Fibroblast of the conjunctiva (primary cell): ENCODE measurements at regions not wholly inside any gene's neighbourhood (a gene's known extent, or its start where the extent isn't known, plus 50 kb on each side); places are given as distances from the start of the nearest gene placed in this dataset.
"Not testable (repeated sequence)": the region's sequence is repeated elsewhere in the genome, so short reads cannot be mapped to it uniquely, and the experiment has no call there.

Experiments
- DNase-seq: peaks from one replicate; pipeline ENCODE4 v3.0.0-alpha.2; 2010; ENCODE audit warnings: low read depth

DNA sequence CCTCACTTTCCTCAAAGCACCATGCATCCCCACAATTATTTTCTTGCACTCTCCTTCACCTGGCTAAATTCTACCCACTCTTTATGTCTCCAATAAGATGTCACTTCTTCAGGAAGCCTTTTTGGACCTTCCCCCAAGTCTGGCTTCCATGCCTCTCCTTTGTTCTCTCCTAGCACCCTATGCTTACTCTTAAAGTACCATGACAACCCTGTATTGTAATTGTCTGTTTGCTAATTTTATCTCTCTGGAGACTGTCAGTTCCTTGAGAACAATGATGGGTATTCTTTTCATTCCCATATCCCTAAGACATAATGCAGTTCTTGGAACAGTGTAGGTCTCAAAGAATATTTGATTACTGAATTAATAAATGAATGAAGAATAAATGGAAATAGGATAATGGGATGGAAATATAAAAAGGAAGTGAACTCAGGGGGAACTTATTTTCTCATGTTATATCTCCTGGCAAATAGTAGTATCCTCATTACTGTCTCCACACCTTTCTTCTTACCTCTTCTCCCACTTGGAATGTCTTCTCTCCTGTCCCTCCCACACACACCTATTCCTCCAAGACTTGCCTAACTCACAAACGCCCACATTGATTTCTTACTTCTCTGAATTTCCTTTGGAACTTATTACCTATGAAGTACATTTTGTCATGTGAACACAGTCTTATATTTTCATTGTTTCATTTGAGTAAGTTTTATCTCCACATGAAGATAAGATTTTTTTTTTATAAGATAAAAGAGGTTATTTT is 499.1 kb downstream of the NFIB start:
- DNase-seq: no peak

DNA sequence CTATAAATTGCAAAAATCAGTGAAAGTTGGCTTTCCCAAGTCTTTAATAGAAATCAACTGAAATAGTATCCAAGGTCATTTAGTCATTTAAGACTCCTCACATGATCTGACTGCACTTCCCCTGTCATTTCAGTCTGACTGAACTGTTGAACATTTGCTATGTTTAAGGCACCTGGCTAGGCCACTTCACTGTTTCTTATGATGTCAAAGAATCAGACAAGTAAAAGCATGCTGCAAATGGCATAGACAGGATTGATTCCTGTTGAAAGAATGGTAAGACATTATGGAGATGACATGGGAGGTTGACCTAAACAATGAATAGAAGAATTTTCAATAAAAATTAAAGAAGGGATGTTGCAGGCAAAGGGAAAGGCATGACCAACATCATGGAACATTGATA is 502.1 kb downstream of the NFIB start:
- no peak for DNase-seq

DNA sequence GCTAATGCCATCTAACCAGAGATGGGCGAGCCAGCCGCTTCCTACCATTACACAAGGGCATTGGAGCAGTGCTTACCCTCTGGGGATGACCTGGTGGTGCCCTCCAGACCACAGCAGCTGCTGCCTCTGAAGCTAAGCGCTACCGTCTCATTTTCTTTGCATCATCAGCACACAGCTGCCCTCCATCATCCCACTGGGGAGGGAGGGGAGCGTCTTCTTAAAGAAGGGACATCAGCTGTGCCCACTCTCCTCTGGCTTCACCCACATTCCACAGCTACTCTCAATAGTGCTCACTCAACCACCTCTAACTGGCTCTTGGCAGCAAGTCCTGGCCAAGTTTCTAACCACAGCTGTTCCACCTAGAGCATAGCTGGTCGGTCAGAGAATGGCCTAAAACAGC is 503.4 kb downstream of the NFIB start:
- DNase-seq: no peak

DNA sequence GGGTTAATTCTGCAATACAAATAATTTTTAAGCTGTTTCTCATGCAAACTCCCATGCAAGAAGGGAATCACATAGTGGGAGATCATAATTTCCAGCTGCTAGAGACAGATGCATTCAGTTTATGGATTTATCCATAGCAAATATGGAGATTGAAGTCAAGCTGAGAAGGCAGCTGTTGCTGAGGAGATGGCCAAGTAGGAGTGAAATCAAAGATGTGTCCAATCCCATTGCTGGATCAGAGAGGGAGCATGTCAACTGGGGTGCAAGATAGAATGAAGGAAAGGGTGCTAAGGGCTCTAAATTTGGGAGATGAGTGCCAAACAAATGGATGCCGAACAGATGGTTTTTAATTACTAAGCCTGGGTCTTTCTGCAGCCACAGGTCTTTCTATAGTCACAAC is 504.5 kb downstream of the NFIB start:
- DNase-seq: no peak

DNA sequence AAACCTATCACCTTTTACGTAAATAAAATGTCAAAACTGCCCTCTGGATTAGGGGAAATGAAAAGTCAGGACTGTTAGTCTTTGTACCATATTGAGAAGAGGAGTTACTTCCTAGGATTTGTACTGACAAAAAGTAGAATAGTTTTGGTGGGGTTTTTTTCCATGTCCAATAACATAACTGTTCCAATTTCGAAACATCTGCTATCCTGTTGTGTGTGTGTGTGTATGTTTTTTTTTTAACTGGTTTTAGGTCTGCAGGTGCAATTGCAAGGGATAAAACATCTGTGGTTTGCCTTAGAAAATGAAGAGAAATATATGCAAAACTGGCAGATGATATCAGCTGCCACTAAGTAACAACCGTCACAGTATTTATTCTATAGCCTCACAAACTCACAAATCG is 506.8 kb downstream of the NFIB start:
- no peak for DNase-seq

DNA sequence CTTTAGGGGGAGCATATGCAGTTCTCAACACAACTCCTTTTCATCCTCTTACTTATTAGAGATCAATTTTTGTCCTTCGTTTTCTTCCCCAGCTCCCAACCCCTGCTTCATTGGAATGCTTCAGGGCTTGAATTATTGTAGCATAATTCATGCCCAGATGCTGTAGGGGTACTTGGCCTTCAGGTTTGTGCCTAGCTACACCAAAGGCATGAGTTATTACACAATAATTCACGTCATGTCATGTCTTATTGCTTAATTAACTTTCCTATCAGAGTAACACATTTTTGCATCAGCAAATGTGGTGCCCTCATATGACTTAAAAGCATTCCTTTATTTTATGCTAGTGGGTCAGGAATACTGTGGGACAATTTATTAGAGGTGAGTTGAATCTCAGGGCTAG is 507.2 kb downstream of the NFIB start:
- DNase-seq: no peak

DNA sequence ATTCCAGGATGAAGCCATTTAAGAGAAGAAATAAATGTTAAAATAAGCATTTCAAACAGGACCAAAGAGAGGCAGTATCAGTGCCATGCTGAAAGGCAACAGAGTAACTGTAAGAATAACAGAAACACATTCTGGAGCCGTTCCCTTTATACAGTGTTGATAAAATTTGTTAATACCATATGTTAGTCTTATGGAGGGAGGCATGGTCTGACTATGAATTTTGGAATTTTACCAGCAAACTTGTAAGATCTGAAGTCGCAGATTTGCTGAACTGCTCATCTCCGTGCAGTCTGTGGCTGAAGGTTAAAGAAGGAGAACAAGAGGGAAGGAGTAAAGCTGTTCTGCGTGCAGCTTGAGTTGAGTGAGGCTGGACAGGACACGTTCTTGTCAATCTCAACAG is 508.4 kb downstream of the NFIB start:
- peak; percentile 31 for DNase-seq

DNA sequence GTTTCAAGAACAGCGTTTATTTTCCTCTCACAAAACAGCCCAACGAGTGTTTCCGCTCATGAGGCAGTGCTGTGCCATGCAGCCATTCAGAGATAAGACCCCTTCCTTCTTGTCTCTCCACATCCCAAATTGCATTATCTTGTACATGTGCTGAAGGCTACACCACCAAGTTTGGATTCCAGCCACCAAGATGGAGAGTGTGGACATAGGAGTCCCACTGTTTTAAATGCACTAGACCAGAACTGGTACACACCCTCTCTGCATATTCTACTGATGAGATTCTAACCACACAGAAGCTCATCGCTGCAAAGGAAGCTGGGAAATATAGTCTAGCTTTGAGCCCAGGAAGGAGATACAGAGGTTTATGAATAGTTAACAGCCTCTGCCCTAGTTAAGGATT is 509.4 kb downstream of the NFIB start:
- DNase-seq: no peak

DNA sequence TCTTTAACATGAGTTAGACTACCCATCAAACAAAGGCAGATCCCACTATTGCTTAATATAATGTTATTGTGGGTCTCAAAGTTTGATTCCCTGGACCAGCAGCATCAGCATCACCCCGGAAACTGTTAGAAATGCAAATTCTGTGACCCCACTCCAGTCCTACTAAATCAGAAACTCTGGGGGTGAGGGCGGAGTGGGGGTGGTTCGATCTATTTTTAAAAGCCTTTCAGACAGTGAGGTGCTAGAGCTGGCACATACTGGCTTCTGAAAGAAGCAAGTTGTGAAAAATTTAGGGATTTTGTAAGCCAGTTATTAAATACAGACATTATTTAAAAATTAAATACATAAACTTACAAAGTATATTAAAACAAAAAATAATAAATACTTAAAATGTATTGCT is 513.2 kb downstream of the NFIB start:
- no peak for DNase-seq

DNA sequence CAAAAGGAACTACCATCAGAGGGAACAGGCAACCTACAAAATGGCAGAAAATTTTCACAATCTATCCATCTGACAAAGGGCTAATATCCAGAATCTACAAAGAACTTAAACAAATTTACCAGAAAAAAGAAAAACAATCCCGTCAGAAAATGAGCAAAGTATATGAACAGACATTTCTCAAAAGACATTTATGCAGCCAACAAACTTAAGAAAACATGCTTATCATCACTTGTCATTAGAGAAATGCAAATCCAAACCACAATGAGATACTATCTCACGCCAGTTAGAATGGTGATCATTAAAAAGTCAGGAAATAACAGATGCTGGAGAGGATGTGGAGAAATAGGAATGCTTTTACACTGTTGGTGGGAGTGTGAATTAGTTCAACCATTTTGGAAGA is 516.2 kb downstream of the NFIB start:
- not testable (repeated sequence) for DNase-seq

DNA sequence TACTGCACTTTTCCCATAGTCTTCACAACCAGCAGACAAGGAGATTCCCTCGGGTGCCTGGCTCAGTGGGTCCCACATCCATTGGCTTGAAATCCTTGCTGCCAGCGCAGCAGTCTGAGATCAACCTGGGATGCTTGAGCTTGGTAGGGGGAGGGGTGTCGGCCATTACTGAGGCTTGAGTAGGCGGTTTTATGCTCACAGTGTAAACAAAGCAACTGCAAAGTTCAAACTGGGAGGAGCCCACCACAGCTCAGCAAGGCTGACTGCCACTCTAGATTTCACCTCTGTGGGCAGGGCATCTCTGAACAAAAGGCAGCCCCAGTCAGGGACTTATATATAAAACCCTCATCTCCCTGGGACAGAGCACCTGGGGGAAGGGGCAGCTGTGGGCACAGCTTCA is 512.3 kb upstream of the MPDZ start:
- no peak for DNase-seq

DNA sequence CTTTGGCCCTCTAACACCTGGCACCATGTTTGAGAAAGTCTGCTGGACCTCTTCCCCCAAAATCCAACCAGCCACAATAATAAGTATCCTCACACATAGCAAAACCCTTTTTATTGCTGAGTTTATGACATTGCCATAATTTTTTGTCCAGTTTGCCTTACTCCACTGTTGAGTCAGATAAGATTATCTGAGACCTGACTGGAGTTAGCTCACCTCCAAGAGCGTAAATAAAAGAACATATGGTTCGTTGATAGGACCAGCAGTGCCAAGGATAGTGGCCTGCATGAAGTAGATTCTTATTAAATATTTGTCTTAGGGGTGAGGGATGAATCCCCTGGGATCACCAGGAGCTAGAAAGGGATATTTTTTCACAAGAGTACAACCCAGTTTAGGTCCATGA is 510.6 kb upstream of the MPDZ start:
- no peak for DNase-seq

DNA sequence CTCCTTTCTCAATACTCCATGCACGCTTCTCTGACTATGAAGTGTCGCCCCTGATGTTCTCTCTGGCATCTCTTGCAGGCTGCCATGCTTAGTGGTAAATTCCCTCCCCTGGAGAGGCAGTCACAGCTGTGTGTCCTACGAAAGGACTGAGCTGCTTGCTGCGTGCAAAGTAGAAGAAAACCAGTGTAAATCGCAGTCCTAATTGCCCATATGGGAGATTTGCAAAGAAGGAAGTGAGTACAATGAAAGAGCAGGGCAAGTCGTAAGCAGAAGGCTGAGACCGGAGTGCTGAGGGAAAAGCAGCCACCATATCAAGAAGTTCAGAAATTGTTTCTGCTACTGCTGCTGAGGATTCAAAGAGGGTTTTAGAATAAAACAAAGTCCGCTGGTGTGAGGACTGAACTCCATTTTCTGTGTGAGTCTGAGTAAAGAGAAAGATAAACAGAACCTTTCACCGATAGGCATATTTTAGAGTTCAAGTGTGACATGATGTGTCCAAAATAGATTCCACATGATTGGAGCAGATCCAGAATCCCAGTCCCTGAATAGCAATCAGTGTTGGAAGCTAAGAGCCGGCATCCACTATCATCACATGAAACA is 507.8 kb upstream of the MPDZ start:
- peak; percentile 32 for DNase-seq

DNA sequence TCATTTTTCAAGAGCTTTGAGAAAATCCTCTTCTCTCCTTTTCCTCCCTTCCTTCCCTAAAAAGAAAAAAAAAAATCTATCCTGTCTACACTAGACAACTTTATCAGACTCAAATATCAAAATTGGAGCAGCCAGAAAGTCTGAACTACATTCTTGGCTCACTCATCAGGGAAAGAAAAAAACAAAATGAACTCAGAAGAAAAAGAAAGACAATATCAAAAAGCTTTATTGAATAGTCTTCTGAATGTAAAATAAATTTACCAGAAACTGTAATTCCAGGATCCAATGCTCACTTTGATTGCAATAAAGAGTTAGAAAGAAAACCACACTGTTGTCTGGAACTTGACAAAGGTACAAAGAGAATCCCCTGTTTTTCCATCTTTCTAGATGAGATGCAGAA is 507.2 kb upstream of the MPDZ start:
- DNase-seq: no peak

DNA sequence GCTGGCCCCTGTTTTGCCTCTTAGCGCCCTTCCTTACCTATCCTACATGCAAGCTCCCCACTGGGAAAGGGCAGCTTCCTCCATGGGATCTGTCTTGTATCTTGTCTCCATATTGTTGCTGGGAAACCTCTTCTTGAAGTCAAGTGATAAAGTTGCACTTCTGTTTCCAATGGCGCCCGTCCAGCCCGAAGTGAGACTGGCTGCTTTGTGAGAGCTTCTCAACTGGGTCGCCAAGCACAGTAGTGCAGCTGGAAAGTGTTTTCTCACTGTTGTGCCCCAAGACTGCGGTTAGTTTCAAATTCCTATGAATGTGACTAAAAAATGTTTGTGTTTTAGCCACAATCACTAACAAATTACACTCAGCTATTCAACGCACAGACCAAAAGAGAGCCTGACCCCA is 506.6 kb upstream of the MPDZ start:
- DNase-seq: peak; percentile 16

DNA sequence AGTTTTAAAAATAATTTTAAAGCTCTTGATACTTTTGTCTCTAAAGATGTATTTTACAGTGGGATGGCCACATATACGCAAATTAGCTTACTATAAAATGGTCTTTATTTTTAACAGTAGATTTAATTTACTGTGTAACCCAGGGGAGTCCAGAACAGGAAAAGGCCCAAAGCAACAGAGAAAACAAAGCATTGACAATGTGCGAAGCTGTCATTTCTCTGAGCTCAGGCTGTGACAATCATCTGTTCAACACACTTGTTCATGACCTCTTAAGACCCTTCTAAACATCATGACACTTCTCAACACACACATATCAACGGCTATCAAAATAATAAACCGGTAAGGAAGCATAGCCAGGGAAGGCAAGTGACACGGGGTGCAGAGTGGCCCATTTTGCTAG is 499.6 kb upstream of the MPDZ start:
- no peak for DNase-seq

DNA sequence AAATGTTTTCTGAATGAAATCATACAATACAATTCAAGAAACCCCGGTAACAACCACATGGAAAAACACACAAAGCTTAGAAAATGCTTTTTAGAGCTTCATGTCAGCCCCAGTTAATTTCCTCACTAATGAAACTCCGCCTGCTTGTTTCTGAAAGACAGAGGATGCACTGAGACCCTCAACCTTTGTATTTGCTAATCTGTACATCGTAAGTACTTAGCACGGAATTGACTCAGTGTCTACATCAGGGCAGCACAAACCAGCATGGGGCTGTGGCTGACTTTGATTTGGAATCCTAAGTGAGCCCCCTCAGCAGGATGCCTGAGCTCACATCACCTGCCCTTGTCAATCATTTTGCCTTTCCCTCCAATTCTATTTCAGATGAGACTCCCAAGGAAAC is 499.1 kb upstream of the MPDZ start:
- no peak for DNase-seq

DNA sequence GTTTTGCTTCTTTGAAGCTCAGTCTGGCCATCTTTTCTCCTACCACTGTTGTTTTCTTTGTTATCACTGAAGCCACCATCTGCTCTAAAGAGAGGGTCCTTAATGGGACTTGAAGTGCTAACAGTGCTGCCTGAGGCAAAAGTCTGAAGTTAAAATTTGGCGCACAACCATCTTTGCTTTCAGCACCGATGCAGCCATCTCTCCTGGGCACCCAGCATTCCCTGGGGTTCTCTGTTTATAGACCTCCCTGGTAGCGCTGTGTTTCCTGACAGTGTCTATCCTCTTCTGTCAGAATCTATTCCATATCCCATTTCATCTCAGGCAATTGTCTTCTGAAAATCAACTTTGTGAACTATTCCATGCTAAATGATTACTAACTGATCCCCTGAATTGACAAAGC is 491.5 kb upstream of the MPDZ start:
- no peak for DNase-seq

DNA sequence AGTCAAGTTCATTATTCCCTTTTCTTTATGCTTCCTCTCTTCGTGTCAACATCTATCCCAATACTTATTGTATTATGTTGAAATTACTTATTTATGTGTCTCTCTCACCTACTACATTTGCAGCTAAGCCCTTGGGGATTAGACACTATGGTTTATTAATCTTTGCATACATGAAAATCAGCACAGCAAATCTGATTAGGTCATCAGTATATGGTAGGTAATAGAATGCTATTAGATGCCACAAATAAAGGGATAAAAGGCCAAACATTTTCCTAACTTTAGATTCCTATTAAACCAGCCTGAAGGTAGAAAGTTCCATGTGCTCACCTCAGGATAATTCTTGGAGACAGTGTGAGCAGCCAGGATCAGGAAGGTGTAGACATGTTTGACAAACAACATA is 490.1 kb upstream of the MPDZ start:
- DNase-seq: no peak

DNA sequence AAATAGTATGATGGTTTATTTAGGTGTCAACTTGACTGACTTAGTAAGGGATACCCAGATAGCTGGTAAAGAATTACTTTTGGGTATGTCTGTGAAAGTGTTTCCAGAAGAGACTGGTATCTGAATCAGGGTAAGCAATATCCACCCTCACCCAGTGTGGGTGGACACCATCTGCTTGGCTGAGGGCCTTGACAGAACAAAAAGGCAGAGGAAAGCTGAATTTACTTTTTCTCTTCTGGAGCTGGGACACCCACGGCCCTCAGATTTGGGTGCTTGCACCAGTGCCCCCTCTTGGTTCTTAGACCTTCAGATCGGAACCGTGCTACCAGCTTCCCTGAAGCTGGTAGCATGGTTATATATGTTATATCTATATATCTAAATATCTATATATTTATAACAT is 489.5 kb upstream of the MPDZ start:
- no peak for DNase-seq

DNA sequence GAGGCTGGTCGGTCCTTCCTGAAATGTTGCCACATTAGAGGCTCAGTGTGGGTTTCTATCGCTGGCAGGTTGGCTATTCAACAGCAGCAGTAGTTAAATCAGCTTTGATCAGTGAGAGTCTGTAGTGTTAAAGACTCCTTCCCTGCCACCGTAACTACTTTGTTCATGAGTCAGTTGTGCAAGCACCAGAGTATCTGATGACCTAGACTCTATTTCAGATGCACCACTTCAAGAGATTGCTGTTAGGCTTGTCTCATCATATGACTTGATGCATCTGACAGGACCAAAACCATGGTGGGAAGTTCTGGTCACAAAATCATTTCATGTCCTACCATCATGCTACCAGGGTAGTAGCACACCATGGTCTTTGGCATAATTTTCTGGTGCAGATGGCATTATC is 482.7 kb upstream of the MPDZ start:
- no peak for DNase-seq

DNA sequence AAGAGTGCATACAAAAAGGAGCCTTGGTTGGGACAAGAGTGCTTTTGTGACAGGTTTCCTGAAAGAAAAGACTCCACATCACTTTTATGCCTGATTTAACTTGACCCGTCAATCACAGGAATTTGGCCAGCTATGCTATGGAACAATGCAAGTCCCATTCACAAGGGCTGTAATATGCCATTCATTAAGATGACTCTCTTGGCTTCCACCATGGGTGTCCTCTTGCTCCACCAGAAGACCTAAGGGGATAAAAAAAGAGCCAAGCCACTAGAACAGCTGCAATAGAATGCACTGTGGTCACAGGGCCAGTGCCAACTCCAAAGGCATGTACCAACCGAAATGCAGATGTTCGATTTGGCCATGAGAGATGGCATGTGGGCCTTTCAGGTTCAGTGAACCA is 480.1 kb upstream of the MPDZ start:
- DNase-seq: no peak

DNA sequence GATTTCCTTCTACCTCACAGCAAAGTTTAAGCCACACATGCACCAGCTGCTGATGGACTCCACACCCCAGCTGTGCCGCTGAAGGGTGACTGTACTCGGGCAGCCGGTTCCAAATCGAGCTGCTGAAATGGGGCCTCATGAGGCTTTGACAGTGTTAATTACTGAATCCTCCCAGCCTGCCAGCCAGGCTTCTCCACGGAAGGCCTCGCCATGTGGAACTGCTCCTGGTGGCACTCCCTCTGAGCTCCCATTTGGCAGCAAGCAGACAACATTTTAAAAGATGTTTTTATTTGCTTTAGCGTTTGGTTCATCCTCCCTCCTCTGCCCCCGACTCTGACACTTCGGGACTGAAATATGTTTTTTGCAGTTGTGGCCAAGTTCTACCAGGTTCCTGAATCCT is 479.4 kb upstream of the MPDZ start:
- DNase-seq: no peak

DNA sequence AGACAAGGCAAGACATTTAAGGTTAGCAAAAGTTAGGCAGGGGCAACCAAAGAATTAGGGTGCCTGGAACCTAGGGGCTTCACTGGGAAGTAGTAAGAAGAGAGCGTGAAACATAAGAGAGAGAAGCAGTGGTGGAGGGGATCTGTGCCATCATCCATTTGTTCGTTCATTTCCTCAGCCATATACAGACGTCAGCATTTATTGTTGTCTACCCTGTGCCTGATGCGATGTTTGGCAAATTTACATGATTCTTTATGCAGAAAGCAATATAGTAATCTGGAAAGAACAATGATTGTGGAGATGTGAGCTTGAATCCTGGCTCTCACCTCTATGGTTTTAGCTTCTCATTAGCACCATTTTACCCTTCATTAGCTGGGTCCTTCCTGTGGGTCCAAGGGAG is 477.5 kb upstream of the MPDZ start:
- DNase-seq: no peak
